ENCODE measurements at regions not wholly inside any gene's neighbourhood (a gene's known extent, or its start where the extent isn't known, plus 50 kb on each side); places are given as distances from the start of the nearest gene placed in this dataset.

DNA sequence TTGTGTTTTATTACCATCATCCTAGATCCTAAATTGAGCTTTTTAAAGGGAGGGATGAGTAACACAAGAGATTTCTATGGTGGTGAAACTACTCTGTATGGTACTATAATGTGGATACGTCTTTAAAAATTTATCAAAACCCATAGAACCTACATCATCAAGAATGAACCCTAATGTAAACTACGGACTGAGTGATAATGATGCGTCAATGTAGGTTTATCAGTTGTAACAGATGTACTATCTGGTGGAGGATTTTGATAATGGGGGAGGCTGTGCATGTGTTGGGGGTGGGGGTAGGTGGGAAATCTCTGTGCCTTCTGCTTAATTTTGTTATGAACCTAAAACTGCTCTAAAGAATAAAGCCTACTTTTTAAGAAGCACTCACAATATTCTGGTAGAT is 724.1 kb upstream of the SOX9 start:
- WGBS (ENCODE audit: missing lambda C conversion rate), result 91% methylated on average over 3 of the region's 3 CpGs
- no peak overlapping the region for H3K4me2 ChIP-seq
- POLR2A ChIA-PET, result no interaction called here
- peaks cover 11% of the 10 kb centered on the region for H3K4me1 ChIP-seq
- CTCF ChIA-PET, result interaction anchor here (0.7 to 1.1 kb wide), 2 partner anchors 12 to 65 kb away, joined by 4 read pairs; no protein-coding TSS in a partner anchor
- TF ChIP-seq POLR2A (IDR thresholded peaks at IDR 0.05; ENCODE audit: low read length) (no peak), MYC (IDR thresholded peaks at IDR 0.05; ENCODE audit: borderline replicate concordance, low read length) (no peak), POLR2AphosphoS2 (conservative IDR thresholded peaks at IDR 0.05; ENCODE audit: low read length) (no peak), JUNB (IDR thresholded peaks at IDR 0.05) (no peak), RARB (CRISPR knock-in tag; IDR thresholded peaks at IDR 0.05) (no peak), HOXB5 (CRISPR knock-in tag; IDR thresholded peaks at IDR 0.05) (no peak), TFCP2L1 (CRISPR knock-in tag; IDR thresholded peaks at IDR 0.05) (no peak), PHF8 (IDR thresholded peaks at IDR 0.05; ENCODE audit: borderline replicate concordance, low read depth) (no peak), ZSCAN20 (CRISPR knock-in tag; IDR thresholded peaks at IDR 0.05) (no peak)
- TF ChIP-seq, protein P1, sequence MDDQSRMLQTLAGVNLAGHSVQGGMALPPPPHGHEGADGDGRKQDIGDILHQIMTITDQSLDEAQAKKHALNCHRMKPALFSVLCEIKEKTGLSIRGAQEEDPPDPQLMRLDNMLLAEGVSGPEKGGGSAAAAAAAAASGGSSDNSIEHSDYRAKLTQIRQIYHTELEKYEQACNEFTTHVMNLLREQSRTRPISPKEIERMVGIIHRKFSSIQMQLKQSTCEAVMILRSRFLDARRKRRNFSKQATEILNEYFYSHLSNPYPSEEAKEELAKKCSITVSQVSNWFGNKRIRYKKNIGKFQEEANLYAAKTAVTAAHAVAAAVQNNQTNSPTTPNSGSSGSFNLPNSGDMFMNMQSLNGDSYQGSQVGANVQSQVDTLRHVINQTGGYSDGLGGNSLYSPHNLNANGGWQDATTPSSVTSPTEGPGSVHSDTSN (IDR thresholded peaks at IDR 0.05), result no peak
- no peak overlapping the region for H3K27ac ChIP-seq
- no peaks in the 10 kb centered on the region for H3K9me3 ChIP-seq
- FAIRE-seq, result peak; percentile 79
- H3K4me3 ChIP-seq, result no peak overlapping the region
- DNase-seq (ENCODE audit: low read depth in 1 of 2, low spot score in 1 of 2), result no peak
- no peak for ATAC-seq

DNA sequence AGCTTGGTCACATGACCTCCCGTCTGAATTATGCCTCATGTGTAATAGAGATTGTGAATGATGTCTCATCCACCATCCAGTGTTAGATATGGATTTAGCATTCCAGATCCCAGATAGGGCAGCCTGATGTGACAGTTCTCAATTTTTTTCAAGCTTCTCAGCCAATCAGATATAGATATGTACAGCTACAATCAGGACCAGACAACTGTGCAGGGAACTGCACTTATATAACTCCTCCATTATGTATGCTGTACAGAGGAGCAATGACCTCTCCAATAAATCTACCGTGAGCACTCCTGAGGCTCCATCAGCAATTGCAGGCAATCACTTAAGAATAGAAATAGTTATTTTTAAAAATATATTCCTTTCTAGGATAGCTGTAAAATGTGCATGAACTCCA is 722.8 kb upstream of the SOX9 start:
- Histone ChIP-seq H3K4me1 (peaks cover 13% of the 10 kb centered on the region), H3K4me3 (no peak overlapping the region), H3K4me2 (no peak overlapping the region), H3K27ac (no peak overlapping the region), H3K9me3 (no peaks in the 10 kb centered on the region)
- FAIRE-seq, result no peak
- DNase-seq (ENCODE audit: low read depth in 1 of 2, low spot score in 1 of 2), result no peak
- TF ChIP-seq HOXA7 (CRISPR knock-in tag; IDR thresholded peaks at IDR 0.05) (no peak), CBX8 (IDR thresholded peaks at IDR 0.05) (no peak), NR3C1 (IDR thresholded peaks at IDR 0.05) (no peak), HOXB5 (CRISPR knock-in tag; IDR thresholded peaks at IDR 0.05) (no peak), JUN (IDR thresholded peaks at IDR 0.05) (no peak), POLR2AphosphoS2 (conservative IDR thresholded peaks at IDR 0.05; ENCODE audit: low read length) (no peak), HEYL (CRISPR knock-in tag; IDR thresholded peaks at IDR 0.05) (no peak), EHMT2 (IDR thresholded peaks at IDR 0.05; ENCODE audit: low read depth) (no peak), CHD2 (IDR thresholded peaks at IDR 0.05; ENCODE audit: low read length, partially characterized antibody) (no peak)
- TF ChIP-seq, protein P2, sequence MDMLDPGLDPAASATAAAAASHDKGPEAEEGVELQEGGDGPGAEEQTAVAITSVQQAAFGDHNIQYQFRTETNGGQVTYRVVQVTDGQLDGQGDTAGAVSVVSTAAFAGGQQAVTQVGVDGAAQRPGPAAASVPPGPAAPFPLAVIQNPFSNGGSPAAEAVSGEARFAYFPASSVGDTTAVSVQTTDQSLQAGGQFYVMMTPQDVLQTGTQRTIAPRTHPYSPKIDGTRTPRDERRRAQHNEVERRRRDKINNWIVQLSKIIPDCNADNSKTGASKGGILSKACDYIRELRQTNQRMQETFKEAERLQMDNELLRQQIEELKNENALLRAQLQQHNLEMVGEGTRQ (IDR thresholded peaks at IDR 0.05), result no peak
- TF ChIP-seq, protein P3, sequence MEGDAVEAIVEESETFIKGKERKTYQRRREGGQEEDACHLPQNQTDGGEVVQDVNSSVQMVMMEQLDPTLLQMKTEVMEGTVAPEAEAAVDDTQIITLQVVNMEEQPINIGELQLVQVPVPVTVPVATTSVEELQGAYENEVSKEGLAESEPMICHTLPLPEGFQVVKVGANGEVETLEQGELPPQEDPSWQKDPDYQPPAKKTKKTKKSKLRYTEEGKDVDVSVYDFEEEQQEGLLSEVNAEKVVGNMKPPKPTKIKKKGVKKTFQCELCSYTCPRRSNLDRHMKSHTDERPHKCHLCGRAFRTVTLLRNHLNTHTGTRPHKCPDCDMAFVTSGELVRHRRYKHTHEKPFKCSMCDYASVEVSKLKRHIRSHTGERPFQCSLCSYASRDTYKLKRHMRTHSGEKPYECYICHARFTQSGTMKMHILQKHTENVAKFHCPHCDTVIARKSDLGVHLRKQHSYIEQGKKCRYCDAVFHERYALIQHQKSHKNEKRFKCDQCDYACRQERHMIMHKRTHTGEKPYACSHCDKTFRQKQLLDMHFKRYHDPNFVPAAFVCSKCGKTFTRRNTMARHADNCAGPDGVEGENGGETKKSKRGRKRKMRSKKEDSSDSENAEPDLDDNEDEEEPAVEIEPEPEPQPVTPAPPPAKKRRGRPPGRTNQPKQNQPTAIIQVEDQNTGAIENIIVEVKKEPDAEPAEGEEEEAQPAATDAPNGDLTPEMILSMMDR (IDR thresholded peaks at IDR 0.05), result no peak
- TF ChIP-seq, protein P4, sequence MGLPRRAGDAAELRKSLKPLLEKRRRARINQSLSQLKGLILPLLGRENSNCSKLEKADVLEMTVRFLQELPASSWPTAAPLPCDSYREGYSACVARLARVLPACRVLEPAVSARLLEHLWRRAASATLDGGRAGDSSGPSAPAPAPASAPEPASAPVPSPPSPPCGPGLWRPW (IDR thresholded peaks at IDR 0.05), result no peak
- WGBS (ENCODE audit: missing lambda C conversion rate), result 51% methylated on average over 2 of the region's 2 CpGs
- ChIA-PET CTCF (interaction anchor here (0.7 to 1.1 kb wide), 2 partner anchors 10 to 43 kb away, joined by 3 to 5 read pairs; no protein-coding TSS in a partner anchor), POLR2A (no interaction called here)
- ATAC-seq, result peak in 1 of 2 experiments; percentile 43; a peak in 1 of 6 replicates

DNA sequence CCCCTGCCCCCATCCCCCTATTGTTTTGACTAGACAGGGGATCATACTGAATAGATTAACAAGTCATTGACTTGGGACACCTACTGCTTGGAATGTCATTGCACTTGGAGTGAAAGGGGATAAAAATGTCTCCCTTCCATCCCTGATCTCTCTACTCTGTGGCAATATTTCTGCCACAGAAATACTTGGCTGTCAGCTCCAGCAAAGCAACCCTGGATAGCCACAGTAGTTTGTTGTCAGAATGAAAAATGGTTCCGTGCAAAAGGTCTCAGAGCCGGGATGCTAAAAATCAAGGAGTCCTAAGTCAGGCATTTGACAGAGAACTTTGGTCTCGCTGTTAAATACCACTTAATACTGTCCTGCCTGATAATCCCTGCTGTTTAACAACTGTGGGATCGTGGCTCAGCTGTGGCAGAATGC is 722.0 kb upstream of the SOX9 start:
- ChIA-PET POLR2A (no interaction called here), CTCF (interaction anchor here (0.6 to 0.7 kb wide), 3 partner anchors 9 to 1489 kb away, joined by 3 to 4 read pairs (median 3); no protein-coding TSS in a partner anchor)
- DNase-seq (ENCODE audit: low read depth in 1 of 2, low spot score in 1 of 2), result no peak
- no peak for FAIRE-seq
- no peak for TF ChIP-seq MAFK (IDR thresholded peaks at IDR 0.05; ENCODE audit: partially characterized antibody)
- TF ChIP-seq HOXB13 (CRISPR knock-in tag; IDR thresholded peaks at IDR 0.05; ENCODE audit: low read depth), result no peak
- no peak for TF ChIP-seq TFCP2L1 (CRISPR knock-in tag; IDR thresholded peaks at IDR 0.05)
- Histone ChIP-seq H3K4me2 (no peak overlapping the region), H3K4me3 (no peak overlapping the region), H3K9me3 (no peaks in the 10 kb centered on the region), H3K27ac (no peak overlapping the region), H3K4me1 (peaks cover 9% of the 10 kb centered on the region; the same call in 2 of the 3 replicates)
- no peak for ATAC-seq
- 57% methylated on average over 4 of the region's 4 CpGs for WGBS (ENCODE audit: missing lambda C conversion rate)
